WTC11 (cell line): ENCODE measurements at regions not wholly inside any gene's neighbourhood (a gene's known extent, or its start where the extent isn't known, plus 50 kb on each side); places are given as distances from the start of the nearest gene placed in this dataset.
A peak's percentile ranks its signal among the peaks of the same experiment; 100 is the strongest.
"Not testable (repeated sequence)": the region's sequence is repeated elsewhere in the genome, so short reads cannot be mapped to it uniquely, and the experiment has no call there.

Source experiments
- ATAC-seq: fragments of 200-7000 bp; cut with Tn5 transposase; 2 replicates; pipeline ENCODE4 v1.10.0; 2021; ENCODE audit warnings: mild to moderate bottlenecking, moderate library complexity
- CTCF ChIA-PET: fragments of 300-600 bp; sonication (Branson Sonifier 250); formaldehyde crosslinking; loops from one replicate; lab custom pipeline; 2021; ENCODE audit warnings: antibody characterized with exemption; lab: Charles Lee
- POLR2A ChIA-PET: fragments of 350-600 bp; sonication (Branson Sonifier 250); formaldehyde crosslinking; loops from one replicate; lab custom pipeline; 2021; ENCODE audit warnings: antibody characterized with exemption; lab: Charles Lee
- DNase-seq: peaks from one replicate; pipeline ENCODE4 v3.0.0; 2021; ENCODE audit warnings: low spot score
- H3K27ac Mint-ChIP-seq: 2 replicates; pipeline ENCODE4 v1.8.0; 2021; ENCODE audit warnings: mixed read lengths
- H3K27me3 Mint-ChIP-seq: 2 replicates; pipeline ENCODE4 v1.8.0; 2021; ENCODE audit warnings: low read depth, mild to moderate bottlenecking, moderate library complexity, mixed read lengths
- H3K36me3 Mint-ChIP-seq: 2 replicates; pipeline ENCODE4 v1.8.0; 2021; ENCODE audit warnings: mixed read lengths
- H3K4me1 Mint-ChIP-seq: 2 replicates; pipeline ENCODE4 v1.8.0; 2022; ENCODE audit warnings: mixed read lengths
- H3K4me3 Mint-ChIP-seq: 2 replicates; pipeline ENCODE4 v1.8.0; 2021; ENCODE audit warnings: mild to moderate bottlenecking, moderate library complexity, mixed read lengths
- H3K9me3 Mint-ChIP-seq: 2 replicates; pipeline ENCODE4 v1.8.0; 2021; ENCODE audit warnings: mixed read lengths
- ETV6 ChIP-seq: sonication (generic); formaldehyde crosslinking; IDR thresholded peaks from 2 replicates; pipeline ENCODE4 v1.8.1; 2022; ENCODE audit warnings: mild to moderate bottlenecking, missing genetic modification reagents
- GRHL2 ChIP-seq: fragments of 250-450 bp; sonication (Bioruptor Pico); IDR thresholded peaks from 2 replicates; pipeline ENCODE4 v1.8.0; 2022; ENCODE audit warnings: mild to moderate bottlenecking, moderate library complexity; ENCODE audit not compliant: insufficient replicate concordance, severe bottlenecking
- NR3C1 ChIP-seq: sonication (generic); formaldehyde crosslinking; conservative IDR thresholded peaks from 2 replicates; pipeline ENCODE4 v1.8.1; 2023; ENCODE audit warnings: low read depth, mild to moderate bottlenecking, missing genetic modification reagents
- RELA ChIP-seq: sonication (generic); formaldehyde crosslinking; IDR thresholded peaks from 2 replicates; pipeline ENCODE4 v1.8.1; 2022; ENCODE audit warnings: missing genetic modification reagents, mild to moderate bottlenecking, borderline replicate concordance
- SP1 ChIP-seq: sonication (generic); formaldehyde crosslinking; conservative IDR thresholded peaks from 2 replicates; pipeline ENCODE4 v1.8.1; 2022; ENCODE audit warnings: missing genetic modification reagents
- ZNF219 ChIP-seq: sonication (generic); formaldehyde crosslinking; IDR thresholded peaks from 2 replicates; pipeline ENCODE4 v1.8.0; 2023; ENCODE audit warnings: missing genetic modification reagents, mild to moderate bottlenecking, borderline replicate concordance
- ZNF317 ChIP-seq: sonication (generic); formaldehyde crosslinking; IDR thresholded peaks from 2 replicates; pipeline ENCODE4 v1.8.1; 2023; ENCODE audit warnings: low read depth, mild to moderate bottlenecking, moderate library complexity, missing genetic modification reagents, borderline replicate concordance
- ZNF396 ChIP-seq: fragments of 250-450 bp; sonication (Bioruptor Pico); IDR thresholded peaks from 2 replicates; pipeline ENCODE4 v1.8.0; 2021; ENCODE audit warnings: mild to moderate bottlenecking, moderate library complexity, borderline replicate concordance
- ZNF416 ChIP-seq: fragments of 250-450 bp; sonication (Bioruptor Pico); IDR thresholded peaks from 2 replicates; pipeline ENCODE4 v1.9.0; 2021; ENCODE audit warnings: mild to moderate bottlenecking, inconsistent platforms
- TF ChIP-seq, protein P1 (sequence below): sonication (generic); formaldehyde crosslinking; IDR thresholded peaks from 2 replicates; pipeline ENCODE4 v1.8.0; 2023; ENCODE audit warnings: missing genetic modification reagents, mild to moderate bottlenecking, borderline replicate concordance
- TF ChIP-seq, protein P2 (sequence below): sonication (generic); formaldehyde crosslinking; IDR thresholded peaks from 2 replicates; pipeline ENCODE4 v1.8.1; 2023; ENCODE audit warnings: mild to moderate bottlenecking, moderate library complexity, missing genetic modification reagents
- TF ChIP-seq, protein P3 (sequence below): fragments of 250-450 bp; sonication (Bioruptor Pico); conservative IDR thresholded peaks from 2 replicates; pipeline ENCODE4 v1.9.0; 2021; ENCODE audit warnings: mild to moderate bottlenecking
- TF ChIP-seq, protein P4 (sequence below): fragments of 250-450 bp; sonication (Bioruptor Pico); IDR thresholded peaks from 2 replicates; pipeline ENCODE4 v2.1.2; 2022; ENCODE audit warnings: mild to moderate bottlenecking, moderate library complexity
- TF ChIP-seq, protein P5 (sequence below): sonication (generic); formaldehyde crosslinking; IDR thresholded peaks from 2 replicates; pipeline ENCODE4 v1.8.0; 2023; ENCODE audit warnings: mild to moderate bottlenecking, missing genetic modification reagents

DNA sequence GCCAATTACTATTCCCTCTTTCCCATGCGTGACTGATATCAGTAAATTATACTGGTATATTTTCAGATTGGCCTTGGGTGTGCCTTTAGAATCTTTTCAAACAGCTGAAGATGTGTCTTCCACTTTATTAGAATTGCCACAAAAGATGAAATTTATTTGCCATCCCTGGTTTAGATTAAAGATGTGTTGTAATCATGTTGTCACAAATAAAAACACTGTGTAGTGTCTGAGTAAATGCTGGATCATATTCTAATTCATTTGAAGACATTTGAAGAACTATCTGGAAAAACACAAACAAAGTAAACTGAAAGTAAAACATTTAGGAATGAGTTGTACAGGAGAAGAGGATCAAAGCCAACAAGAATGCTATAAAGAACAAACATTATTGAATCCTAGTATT, 339.7 kb upstream of the COL8A1 start (continued):
- TF ChIP-seq, protein P1, sequence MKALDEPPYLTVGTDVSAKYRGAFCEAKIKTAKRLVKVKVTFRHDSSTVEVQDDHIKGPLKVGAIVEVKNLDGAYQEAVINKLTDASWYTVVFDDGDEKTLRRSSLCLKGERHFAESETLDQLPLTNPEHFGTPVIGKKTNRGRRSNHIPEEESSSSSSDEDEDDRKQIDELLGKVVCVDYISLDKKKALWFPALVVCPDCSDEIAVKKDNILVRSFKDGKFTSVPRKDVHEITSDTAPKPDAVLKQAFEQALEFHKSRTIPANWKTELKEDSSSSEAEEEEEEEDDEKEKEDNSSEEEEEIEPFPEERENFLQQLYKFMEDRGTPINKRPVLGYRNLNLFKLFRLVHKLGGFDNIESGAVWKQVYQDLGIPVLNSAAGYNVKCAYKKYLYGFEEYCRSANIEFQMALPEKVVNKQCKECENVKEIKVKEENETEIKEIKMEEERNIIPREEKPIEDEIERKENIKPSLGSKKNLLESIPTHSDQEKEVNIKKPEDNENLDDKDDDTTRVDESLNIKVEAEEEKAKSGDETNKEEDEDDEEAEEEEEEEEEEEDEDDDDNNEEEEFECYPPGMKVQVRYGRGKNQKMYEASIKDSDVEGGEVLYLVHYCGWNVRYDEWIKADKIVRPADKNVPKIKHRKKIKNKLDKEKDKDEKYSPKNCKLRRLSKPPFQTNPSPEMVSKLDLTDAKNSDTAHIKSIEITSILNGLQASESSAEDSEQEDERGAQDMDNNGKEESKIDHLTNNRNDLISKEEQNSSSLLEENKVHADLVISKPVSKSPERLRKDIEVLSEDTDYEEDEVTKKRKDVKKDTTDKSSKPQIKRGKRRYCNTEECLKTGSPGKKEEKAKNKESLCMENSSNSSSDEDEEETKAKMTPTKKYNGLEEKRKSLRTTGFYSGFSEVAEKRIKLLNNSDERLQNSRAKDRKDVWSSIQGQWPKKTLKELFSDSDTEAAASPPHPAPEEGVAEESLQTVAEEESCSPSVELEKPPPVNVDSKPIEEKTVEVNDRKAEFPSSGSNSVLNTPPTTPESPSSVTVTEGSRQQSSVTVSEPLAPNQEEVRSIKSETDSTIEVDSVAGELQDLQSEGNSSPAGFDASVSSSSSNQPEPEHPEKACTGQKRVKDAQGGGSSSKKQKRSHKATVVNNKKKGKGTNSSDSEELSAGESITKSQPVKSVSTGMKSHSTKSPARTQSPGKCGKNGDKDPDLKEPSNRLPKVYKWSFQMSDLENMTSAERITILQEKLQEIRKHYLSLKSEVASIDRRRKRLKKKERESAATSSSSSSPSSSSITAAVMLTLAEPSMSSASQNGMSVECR (CRISPR knock-in tag), result no peak
- TF ChIP-seq ETV6 (CRISPR knock-in tag) (no peak), GRHL2 (no peak)

DNA sequence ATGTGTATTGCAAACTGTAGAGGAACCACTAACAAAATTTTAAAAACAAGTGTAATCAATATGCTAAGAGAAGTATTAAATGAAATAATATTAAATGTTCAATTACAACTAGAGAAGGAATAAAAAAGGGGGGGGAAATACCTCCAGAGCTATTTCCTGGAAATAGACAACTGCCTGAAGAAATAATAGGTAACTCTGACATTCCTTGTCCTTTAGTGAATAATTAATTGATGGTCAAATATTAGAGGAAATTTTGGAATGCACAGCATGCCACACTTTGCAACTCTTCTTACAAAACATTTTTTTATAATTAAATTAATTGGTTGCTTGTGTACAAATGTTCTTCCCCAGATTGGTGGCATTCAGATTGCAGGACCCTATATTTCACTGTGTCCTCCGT, 342.6 kb upstream of the COL8A1 start:
- CTCF ChIA-PET, result no interaction called here
- Mint-ChIP-seq H3K36me3 (no peaks in the 10 kb centered on the region), H3K4me1 (peaks cover 22% of the 10 kb centered on the region), H3K27ac (no peak overlapping the region), H3K27me3 (peaks cover 16% of the 10 kb centered on the region), H3K9me3 (no peaks in the 10 kb centered on the region), H3K4me3 (no peak overlapping the region)
- ATAC-seq, result no peak
- POLR2A ChIA-PET, result no interaction called here
- no peak for DNase-seq
- TF ChIP-seq ZNF317 (CRISPR knock-in tag), result no peak
- TF ChIP-seq NR3C1, result no peak
- TF ChIP-seq, protein P2, sequence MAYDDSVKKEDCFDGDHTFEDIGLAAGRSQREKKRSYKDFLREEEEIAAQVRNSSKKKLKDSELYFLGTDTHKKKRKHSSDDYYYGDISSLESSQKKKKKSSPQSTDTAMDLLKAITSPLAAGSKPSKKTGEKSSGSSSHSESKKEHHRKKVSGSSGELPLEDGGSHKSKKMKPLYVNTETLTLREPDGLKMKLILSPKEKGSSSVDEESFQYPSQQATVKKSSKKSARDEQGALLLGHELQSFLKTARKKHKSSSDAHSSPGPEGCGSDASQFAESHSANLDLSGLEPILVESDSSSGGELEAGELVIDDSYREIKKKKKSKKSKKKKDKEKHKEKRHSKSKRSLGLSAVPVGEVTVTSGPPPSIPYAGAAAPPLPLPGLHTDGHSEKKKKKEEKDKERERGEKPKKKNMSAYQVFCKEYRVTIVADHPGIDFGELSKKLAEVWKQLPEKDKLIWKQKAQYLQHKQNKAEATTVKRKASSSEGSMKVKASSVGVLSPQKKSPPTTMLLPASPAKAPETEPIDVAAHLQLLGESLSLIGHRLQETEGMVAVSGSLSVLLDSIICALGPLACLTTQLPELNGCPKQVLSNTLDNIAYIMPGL (CRISPR knock-in tag), result no peak
- no peak for TF ChIP-seq SP1 (CRISPR knock-in tag)
- TF ChIP-seq ZNF416 (CRISPR knock-in tag), result no peak
- no peak for TF ChIP-seq ZNF396
- TF ChIP-seq, protein P3, sequence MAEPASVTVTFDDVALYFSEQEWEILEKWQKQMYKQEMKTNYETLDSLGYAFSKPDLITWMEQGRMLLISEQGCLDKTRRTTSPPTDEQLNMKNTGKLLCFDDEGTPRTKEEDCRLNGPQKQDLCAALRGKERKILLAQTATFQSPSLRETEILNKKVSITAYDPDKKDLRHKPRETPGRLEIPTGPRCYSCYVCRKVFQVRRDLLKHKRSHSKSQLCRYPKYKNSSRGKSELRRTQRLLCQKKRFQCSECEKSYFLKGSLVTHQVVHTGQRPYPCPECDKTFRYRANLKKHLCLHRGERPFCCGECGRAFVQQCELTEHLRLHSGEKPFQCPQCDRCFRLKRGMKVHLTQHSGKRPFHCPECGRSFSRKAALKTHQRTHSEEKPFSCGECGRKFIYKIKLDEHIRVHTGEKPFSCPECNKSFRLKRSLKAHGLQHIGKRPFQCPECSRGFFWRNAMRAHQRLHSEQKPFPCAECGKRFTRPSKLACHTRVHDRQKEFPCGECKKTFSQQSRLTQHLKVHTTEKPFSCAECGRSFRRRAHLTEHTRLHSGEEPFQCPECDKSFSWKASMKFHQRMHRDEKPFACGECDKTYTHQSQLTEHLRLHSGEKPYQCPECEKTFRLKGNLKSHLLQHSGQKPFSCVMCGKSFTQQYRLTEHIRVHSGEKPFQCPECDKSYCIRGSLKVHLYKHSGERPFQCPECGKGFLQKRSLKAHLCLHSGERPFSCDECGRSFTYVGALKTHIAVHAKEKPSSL (CRISPR knock-in tag), result no peak
- TF ChIP-seq ZNF219 (CRISPR knock-in tag), result no peak
- TF ChIP-seq RELA (CRISPR knock-in tag), result no peak
- TF ChIP-seq, protein P4, sequence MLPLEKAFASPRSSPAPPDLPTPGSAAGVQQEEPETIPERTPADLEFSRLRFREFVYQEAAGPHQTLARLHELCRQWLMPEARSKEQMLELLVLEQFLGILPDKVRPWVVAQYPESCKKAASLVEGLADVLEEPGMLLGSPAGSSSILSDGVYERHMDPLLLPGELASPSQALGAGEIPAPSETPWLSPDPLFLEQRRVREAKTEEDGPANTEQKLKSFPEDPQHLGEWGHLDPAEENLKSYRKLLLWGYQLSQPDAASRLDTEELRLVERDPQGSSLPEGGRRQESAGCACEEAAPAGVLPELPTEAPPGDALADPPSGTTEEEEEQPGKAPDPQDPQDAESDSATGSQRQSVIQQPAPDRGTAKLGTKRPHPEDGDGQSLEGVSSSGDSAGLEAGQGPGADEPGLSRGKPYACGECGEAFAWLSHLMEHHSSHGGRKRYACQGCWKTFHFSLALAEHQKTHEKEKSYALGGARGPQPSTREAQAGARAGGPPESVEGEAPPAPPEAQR, result no peak
- TF ChIP-seq, protein P5, sequence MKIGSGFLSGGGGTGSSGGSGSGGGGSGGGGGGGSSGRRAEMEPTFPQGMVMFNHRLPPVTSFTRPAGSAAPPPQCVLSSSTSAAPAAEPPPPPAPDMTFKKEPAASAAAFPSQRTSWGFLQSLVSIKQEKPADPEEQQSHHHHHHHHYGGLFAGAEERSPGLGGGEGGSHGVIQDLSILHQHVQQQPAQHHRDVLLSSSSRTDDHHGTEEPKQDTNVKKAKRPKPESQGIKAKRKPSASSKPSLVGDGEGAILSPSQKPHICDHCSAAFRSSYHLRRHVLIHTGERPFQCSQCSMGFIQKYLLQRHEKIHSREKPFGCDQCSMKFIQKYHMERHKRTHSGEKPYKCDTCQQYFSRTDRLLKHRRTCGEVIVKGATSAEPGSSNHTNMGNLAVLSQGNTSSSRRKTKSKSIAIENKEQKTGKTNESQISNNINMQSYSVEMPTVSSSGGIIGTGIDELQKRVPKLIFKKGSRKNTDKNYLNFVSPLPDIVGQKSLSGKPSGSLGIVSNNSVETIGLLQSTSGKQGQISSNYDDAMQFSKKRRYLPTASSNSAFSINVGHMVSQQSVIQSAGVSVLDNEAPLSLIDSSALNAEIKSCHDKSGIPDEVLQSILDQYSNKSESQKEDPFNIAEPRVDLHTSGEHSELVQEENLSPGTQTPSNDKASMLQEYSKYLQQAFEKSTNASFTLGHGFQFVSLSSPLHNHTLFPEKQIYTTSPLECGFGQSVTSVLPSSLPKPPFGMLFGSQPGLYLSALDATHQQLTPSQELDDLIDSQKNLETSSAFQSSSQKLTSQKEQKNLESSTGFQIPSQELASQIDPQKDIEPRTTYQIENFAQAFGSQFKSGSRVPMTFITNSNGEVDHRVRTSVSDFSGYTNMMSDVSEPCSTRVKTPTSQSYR (CRISPR knock-in tag), result no peak

DNA sequence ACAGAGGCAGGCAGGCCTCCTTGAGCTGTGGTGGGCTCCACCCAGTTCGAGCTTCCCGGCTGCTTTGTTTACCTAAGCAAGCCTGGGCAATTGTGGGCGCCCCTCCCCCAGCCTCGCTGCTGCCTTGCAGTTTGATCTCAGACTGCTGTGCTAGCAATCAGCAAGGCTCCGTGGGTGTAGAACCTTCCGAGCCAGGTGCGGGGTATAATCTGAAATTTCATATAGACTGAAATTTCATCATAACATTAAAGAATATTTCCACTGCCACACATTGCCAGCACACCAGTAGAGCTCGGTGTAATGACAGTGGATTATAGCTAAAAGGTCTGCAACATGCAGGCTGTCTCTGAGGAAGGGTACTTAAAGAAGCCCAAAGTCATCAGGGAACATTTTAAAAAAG, 344.3 kb upstream of the COL8A1 start:
- Mint-ChIP-seq H3K4me3 (peak overlapping the region; percentile 52), H3K27me3 (peaks cover 16% of the 10 kb centered on the region), H3K4me1 (peaks cover 22% of the 10 kb centered on the region)
- H3K36me3 Mint-ChIP-seq, POLR2A ChIA-PET, H3K9me3 Mint-ChIP-seq, H3K27ac Mint-ChIP-seq: not testable (repeated sequence)
- ATAC-seq (peak; percentile 86), DNase-seq (peak; percentile 69)
- CTCF ChIA-PET, result interaction anchor here (0.6 kb wide), 1 partner anchor 392 kb away, joined by 3 read pairs; no protein-coding TSS in a partner anchor
